NB4 (cell line): ENCODE measurements at regions not wholly inside any gene's neighbourhood (a gene's known extent, or its start where the extent isn't known, plus 50 kb on each side); places are given as distances from the start of the nearest gene placed in this dataset.

ENCODE experiments used
- CTCF ChIP-seq: IDR thresholded peaks from one replicate; pipeline ENCODE4 v1.5.1; 2012; ENCODE audit warnings: low read depth, low read length
- MAX ChIP-seq: IDR thresholded peaks from 2 replicates; pipeline ENCODE4 v1.6.1; 2011; ENCODE audit warnings: low read depth, low read length
- MYC ChIP-seq: IDR thresholded peaks from 2 replicates; pipeline ENCODE4 v1.6.1; 2011; ENCODE audit warnings: low read depth, low read length
- POLR2A ChIP-seq: IDR thresholded peaks from 2 replicates; pipeline ENCODE4 v1.6.1; 2011; ENCODE audit warnings: mild to moderate bottlenecking; ENCODE audit not compliant: insufficient read length; ENCODE audit errors: extremely low read depth

GRCh38 chr5:82747986-82748385, 329.2 kb downstream of the TMEM167A start:
- TF ChIP-seq POLR2A = no peak
- no peak for TF ChIP-seq CTCF
- no peak for TF ChIP-seq MAX
- no peak for TF ChIP-seq MYC
